Gastrocnemius medialis (tissue), 4 donors: ENCODE measurements at regions not wholly inside any gene's neighbourhood (a gene's known extent, or its start where the extent isn't known, plus 50 kb on each side); places are given as distances from the start of the nearest gene placed in this dataset.

ENCODE experiments used
- ATAC-seq, 2 donors: fragments of 150-250 bp; one replicate each; pipeline ENCODE4 v1.9.1; 2016
- DNase-seq, 2 donors: peaks; one replicate each; pipeline ENCODE4 v3.0.0-alpha.2; 2019
- H3K27ac ChIP-seq, 4 donors: fragments of 200-600 bp; sonication (generic); 1 replicate in 1 of 4; 2 replicates in 3 of 4; pipeline ENCODE4 v1.5.1; 2016 to 2018; ENCODE audit warnings: mild to moderate bottlenecking in 2 of 4, moderate library complexity in 1 of 4
- H3K27me3 ChIP-seq, 3 donors: fragments of 200-600 bp; sonication (generic) in 2 of 3; 1 replicate in 1 of 3; 2 replicates in 2 of 3; pipeline versions ENCODE4 v1.5.1 to v1.6.0; 2016 to 2019; ENCODE audit warnings: mild to moderate bottlenecking in 1 of 3, moderate library complexity in 1 of 3
- H3K36me3 ChIP-seq, 2 donors: fragments of 200-600 bp; sonication (generic) in 1 of 2; one replicate each; pipeline ENCODE4 v1.5.1; 2017 to 2018
- H3K4me1 ChIP-seq, 2 donors: fragments of 200-600 bp; sonication (generic) in 1 of 2; one replicate each; pipeline ENCODE4 v1.5.1; 2016 to 2017; ENCODE audit warnings: mild to moderate bottlenecking in 2 of 2
- H3K4me3 ChIP-seq, 4 donors: fragments of 200-600 bp; sonication (generic) in 3 of 4; 1 replicate in 1 of 4; 2 replicates in 3 of 4; pipeline ENCODE4 v1.5.1; 2016 to 2019; ENCODE audit warnings: mild to moderate bottlenecking in 2 of 4
- H3K9me3 ChIP-seq, 3 donors: fragments of 200-600 bp; sonication (generic) in 2 of 3; 1 replicate in 1 of 3; 2 replicates in 2 of 3; pipeline ENCODE4 v1.5.1; 2016 to 2019
- POLR2A ChIP-seq, 2 donors: fragments of 450-650 bp; IDR thresholded peaks; one replicate each; pipeline ENCODE4 v1.6.1; 2017; ENCODE audit warnings: antibody characterized with exemption in 2 of 2, mild to moderate bottlenecking in 2 of 2, moderate library complexity in 2 of 2
- in situ Hi-C, 4 donors: fragments of 200-750 bp; cut with MboI; loops; one replicate each; pipeline versions ENCODE4 v1.15.0 to v1.8.0; 2017; ENCODE audit warnings: low sequenced_read_pairs in 4 of 4
- intact Hi-C: fragments of 100-400 bp; cut with DNase I; formaldehyde crosslinking; loops from one replicate; pipeline ENCODE4 v1.15.1; 2023; ENCODE audit warnings: low total_unique reads
- TF ChIP-seq, protein P1 (sequence below), 5 experiments: fragments of 450-650 bp in 3 of 5; fragments of 200-600 bp in 2 of 5; sonication (generic) in 2 of 5; IDR thresholded peaks in 4 of 5; conservative IDR thresholded peaks in 1 of 5; 1 replicate in 4 of 5; 2 replicates in 1 of 5; pipeline ENCODE4 v1.5.1; 2016 to 2019; ENCODE audit warnings: antibody characterized with exemption in 5 of 5, mild to moderate bottlenecking in 3 of 5, moderate library complexity in 3 of 5

DNA sequence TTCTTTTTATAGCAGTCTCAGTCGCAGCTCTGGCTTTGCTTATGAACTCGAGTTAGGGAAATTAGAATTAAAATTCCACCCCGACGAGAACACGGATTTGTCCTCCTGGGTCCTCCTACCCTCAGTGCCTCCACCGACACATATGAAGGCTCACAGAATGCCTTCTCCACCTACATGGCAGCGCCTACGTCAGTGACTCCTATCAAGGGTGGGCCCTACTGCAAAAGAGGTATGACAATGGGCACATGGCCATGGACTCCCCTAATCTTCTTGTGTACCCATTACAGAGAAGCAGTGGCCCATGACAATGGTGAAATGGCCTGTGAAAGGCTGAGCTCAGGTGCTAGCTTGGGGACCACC is 173.0 kb upstream of the TLE3 start:
- intact Hi-C loops = no loop called here
- DNase-seq = no peak

DNA sequence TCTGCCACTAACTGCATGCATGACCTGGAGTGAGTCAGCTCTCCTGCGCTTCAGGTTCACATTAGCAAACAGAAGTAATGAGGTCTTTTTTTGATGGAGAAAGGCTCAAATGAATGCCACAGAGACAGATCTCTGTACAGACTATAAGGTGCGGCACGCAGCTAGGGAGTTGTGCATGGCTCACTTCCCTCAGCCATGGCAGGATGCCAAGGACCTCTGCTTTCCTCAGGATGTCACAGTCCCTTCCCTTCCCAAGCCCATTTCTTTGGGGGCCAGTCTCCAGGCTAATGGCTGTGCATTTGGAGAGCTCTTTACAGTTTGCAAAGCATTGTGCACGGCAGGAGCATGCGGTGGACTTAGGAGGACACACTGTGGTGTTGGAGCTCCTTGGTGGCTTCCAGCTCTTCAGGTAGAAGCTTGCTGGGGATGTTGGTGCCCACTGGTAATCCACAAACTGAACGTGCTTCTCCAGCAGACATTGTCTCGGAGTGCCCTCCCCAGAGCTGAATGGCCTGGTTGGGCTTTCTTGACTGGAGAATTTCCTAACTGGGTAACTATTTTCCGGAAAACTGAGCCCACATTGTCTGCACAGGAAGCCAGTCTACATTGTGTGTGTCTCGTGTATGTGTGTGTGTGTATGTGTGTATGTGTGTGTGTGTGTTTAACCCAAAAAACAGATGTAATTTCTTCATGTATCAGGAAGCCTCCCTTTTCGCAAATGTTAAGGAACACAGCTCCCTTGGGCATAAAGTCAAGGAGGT is 172.5 kb upstream of the TLE3 start:
- H3K4me1 ChIP-seq = peaks cover 26 to 44% of the 10 kb centered on the region in 2 donors
- TF ChIP-seq POLR2A (IDR thresholded peaks at IDR 0.05) = no peak
- TF ChIP-seq, protein P1, sequence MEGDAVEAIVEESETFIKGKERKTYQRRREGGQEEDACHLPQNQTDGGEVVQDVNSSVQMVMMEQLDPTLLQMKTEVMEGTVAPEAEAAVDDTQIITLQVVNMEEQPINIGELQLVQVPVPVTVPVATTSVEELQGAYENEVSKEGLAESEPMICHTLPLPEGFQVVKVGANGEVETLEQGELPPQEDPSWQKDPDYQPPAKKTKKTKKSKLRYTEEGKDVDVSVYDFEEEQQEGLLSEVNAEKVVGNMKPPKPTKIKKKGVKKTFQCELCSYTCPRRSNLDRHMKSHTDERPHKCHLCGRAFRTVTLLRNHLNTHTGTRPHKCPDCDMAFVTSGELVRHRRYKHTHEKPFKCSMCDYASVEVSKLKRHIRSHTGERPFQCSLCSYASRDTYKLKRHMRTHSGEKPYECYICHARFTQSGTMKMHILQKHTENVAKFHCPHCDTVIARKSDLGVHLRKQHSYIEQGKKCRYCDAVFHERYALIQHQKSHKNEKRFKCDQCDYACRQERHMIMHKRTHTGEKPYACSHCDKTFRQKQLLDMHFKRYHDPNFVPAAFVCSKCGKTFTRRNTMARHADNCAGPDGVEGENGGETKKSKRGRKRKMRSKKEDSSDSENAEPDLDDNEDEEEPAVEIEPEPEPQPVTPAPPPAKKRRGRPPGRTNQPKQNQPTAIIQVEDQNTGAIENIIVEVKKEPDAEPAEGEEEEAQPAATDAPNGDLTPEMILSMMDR (IDR thresholded peaks at IDR 0.05 in 4 of 5, conservative IDR thresholded peaks at IDR 0.05 in 1 of 5) = no peak
- DNase-seq = peak in 1 of 2 donors; percentile 13
- in situ Hi-C loops (no loop called here), intact Hi-C loops (loop anchor here (10.0 kb wide), 1 partner anchor 1825 kb away; no protein-coding TSS in a partner anchor)
- H3K27me3 ChIP-seq = no peaks in the 10 kb centered on the region
- ATAC-seq = peak; percentile 43 to 57
- H3K9me3 ChIP-seq = no peaks in the 10 kb centered on the region
- H3K36me3 ChIP-seq = no peaks in the 10 kb centered on the region
- peak overlapping the region in 2 of 4 donors; percentile 58 to 80 for H3K27ac ChIP-seq
- H3K4me3 ChIP-seq = no peak overlapping the region

More for the DNA sequence above, 173.0 kb upstream of the TLE3 start:
- peak overlapping the region; percentile 54 to 80 (median 56) for H3K27ac ChIP-seq
- no peaks in the 10 kb centered on the region for H3K9me3 ChIP-seq
- no peak for TF ChIP-seq POLR2A (IDR thresholded peaks at IDR 0.05)
- TF ChIP-seq, protein P1 (IDR thresholded peaks at IDR 0.05 in 4 of 5, conservative IDR thresholded peaks at IDR 0.05 in 1 of 5) = no peak
- in situ Hi-C loops = no loop called here
- no peaks in the 10 kb centered on the region for H3K36me3 ChIP-seq
- H3K4me3 ChIP-seq = no peak overlapping the region
- no peak for ATAC-seq
- H3K4me1 ChIP-seq = peaks cover 26 to 44% of the 10 kb centered on the region in 2 donors
- no peaks in the 10 kb centered on the region for H3K27me3 ChIP-seq

DNA sequence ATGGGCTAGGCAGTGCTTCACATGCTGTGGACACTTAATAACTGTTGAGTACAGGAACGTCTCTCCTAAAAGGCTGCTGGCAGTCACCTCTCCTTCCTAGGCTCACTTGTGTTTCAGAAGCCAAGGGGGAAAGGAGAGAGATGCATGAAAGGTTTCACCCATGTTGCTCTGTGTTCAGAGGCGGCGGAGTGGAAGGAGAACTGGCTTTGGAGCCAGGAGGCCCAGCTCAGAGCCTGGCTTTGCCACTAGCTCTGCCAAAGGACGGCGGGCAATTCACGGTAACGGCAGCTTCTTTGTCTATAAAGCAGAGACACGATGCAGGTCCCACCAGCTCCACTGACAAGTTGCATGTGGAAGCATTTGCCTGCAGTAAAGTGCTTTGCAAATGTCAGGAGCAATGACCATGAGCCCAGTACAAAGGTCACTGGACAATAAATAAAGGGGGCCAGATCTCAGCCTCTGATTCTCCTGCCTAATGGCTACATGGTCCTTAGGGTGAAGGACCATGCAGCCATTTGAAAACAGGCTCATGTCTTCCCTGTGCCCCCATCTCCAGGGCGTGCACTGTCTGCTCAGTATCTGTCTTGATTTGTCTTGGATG is 171.7 kb upstream of the TLE3 start:
- peaks cover 26 to 50% of the 10 kb centered on the region in 2 donors for H3K4me1 ChIP-seq
- intact Hi-C loops = loop anchor here (10.0 kb wide), 1 partner anchor 1825 kb away; no protein-coding TSS in a partner anchor
- no peak overlapping the region for H3K27ac ChIP-seq
- in situ Hi-C loops = no loop called here
- no peak for ATAC-seq
- TF ChIP-seq, protein P1 (IDR thresholded peaks at IDR 0.05 in 4 of 5, conservative IDR thresholded peaks at IDR 0.05 in 1 of 5) = no peak
- no peak for TF ChIP-seq POLR2A (IDR thresholded peaks at IDR 0.05)
- no peaks in the 10 kb centered on the region for H3K36me3 ChIP-seq
- H3K27me3 ChIP-seq = no peaks in the 10 kb centered on the region
- no peak for DNase-seq
- no peak overlapping the region for H3K4me3 ChIP-seq
- no peaks in the 10 kb centered on the region for H3K9me3 ChIP-seq

DNA sequence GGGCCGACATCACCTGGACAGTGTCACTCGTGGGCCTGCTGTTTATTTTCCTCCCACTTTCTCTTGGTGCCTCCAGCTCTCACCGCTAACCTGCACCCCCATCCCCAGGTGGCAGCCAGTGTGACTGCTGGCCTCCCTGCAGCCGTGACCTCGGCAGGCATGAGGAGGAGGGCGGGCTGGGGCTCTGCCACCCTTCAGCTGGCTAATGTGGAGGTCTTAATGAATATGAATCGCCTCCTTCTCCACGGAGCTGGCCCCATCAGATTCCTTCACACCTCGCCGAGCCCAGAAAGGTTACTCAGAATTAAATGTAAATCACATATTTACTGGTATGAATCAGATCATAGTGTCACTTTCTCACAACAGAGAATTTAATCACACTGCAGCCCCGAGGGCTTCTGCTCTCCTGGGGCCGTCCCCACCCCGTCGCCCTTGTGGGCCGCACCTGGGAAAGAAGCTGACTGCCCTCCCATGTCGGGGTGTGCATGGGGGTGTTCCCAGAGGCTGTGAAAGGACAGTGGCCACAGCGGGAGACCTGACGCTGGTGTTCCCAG is 171.1 kb upstream of the TLE3 start:
- Histone ChIP-seq H3K4me3 (no peak overlapping the region), H3K36me3 (no peaks in the 10 kb centered on the region), H3K27me3 (no peaks in the 10 kb centered on the region), H3K4me1 (peaks cover 29 to 57% of the 10 kb centered on the region in 2 donors), H3K27ac (no peak overlapping the region), H3K9me3 (no peaks in the 10 kb centered on the region)
- ATAC-seq (no peak), DNase-seq (no peak)
- TF ChIP-seq POLR2A (IDR thresholded peaks at IDR 0.05) = no peak
- TF ChIP-seq, protein P1 (IDR thresholded peaks at IDR 0.05 in 4 of 5, conservative IDR thresholded peaks at IDR 0.05 in 1 of 5) = no peak
- intact Hi-C loops = loop anchor here (10.0 kb wide), 1 partner anchor 1826 kb away; no protein-coding TSS in a partner anchor
- in situ Hi-C loops = no loop called here
